ENCODE measurements at regions not wholly inside any gene's neighbourhood (a gene's known extent, or its start where the extent isn't known, plus 50 kb on each side); places are given as distances from the start of the nearest gene placed in this dataset.
"Not testable (repeated sequence)": the region's sequence is repeated elsewhere in the genome, so short reads cannot be mapped to it uniquely, and the experiment has no call there.

- H3K4me1 ChIP-seq (ENCODE audit: insufficient read depth, low read length) = peaks cover 25% of the 10 kb centered on the region
- POLR2A ChIA-PET (ENCODE audit: unreplicated experiment) = no interaction called here
- intact Hi-C loops (cut with micrococcal nuclease) = loop anchor here (10.0 kb wide), 1 partner anchor 220 kb away; a partner anchor contains a TSS
- no peaks in the 10 kb centered on the region for H3K27me3 ChIP-seq (ENCODE audit: low read length)
- no peak overlapping the region for H3K4me3 ChIP-seq (ENCODE audit: low read length)
- H2AFZ ChIP-seq (ENCODE audit: low read length) = no peak overlapping the region
- DNase-seq (no peak), ATAC-seq (no peak)
- H3F3A ChIP-seq (ENCODE audit: low read length, unreplicated experiment) = no peaks in the 10 kb centered on the region
- CTCF ChIA-PET = no interaction called here
- no TSS peak for BruUV-seq (replicated peaks)
- TF ChIP-seq EZH2phosphoT487 (IDR thresholded peaks at IDR 0.05; ENCODE audit: borderline replicate concordance, low read length) (no peak), EZH2 (IDR thresholded peaks at IDR 0.05; ENCODE audit: low read length, unreplicated experiment) (no peak)
- no peaks in the 10 kb centered on the region for H4K20me1 ChIP-seq (ENCODE audit: low read length)
- H3K9me2 ChIP-seq (replicated peaks; ENCODE audit: low read length) = no peaks in the 10 kb centered on the region
- no peak overlapping the region for H3K4me2 ChIP-seq (ENCODE audit: low read length)
- no peaks in the 10 kb centered on the region for H3K79me2 ChIP-seq (ENCODE audit: low read length)
- no peak overlapping the region for H3K9ac ChIP-seq (ENCODE audit: low read length)
- no peak overlapping the region for H3K27ac ChIP-seq (ENCODE audit: low read length)
- H3K36me3 ChIP-seq (ENCODE audit: low read depth, low read length) = no peaks in the 10 kb centered on the region
- H3K9me3 ChIP-seq (ENCODE audit: low read length) = no peaks in the 10 kb centered on the region
Observed at GRCh38 chr2:144114760-144115159, 405.2 kb downstream of the ZEB2 start.

DNA sequence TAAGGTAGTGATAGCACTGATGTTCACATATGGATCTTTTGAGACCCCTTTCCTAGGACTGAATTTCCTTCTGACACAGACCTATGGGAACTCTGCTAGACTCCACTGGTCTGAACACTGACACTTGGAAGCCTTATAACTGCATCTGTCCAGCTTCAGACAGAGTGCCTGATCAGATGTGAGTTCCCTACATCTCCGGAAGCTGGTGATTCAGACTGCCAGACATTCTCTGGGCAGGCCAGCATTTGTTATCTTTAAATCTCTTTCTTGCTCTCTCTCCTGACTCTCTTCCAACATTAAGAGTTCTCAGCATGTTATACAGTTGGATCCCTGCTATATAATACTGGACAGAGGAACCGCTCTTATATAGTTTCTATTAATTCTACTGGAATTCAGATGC is 408.5 kb downstream of the ZEB2 start:
- no peaks in the 10 kb centered on the region for H3K79me2 ChIP-seq (ENCODE audit: low read length)
- no peaks in the 10 kb centered on the region for H3K9me3 ChIP-seq (ENCODE audit: low read length)
- H3K4me3 ChIP-seq (ENCODE audit: low read length) = no peak overlapping the region
- TF ChIP-seq, protein P1, sequence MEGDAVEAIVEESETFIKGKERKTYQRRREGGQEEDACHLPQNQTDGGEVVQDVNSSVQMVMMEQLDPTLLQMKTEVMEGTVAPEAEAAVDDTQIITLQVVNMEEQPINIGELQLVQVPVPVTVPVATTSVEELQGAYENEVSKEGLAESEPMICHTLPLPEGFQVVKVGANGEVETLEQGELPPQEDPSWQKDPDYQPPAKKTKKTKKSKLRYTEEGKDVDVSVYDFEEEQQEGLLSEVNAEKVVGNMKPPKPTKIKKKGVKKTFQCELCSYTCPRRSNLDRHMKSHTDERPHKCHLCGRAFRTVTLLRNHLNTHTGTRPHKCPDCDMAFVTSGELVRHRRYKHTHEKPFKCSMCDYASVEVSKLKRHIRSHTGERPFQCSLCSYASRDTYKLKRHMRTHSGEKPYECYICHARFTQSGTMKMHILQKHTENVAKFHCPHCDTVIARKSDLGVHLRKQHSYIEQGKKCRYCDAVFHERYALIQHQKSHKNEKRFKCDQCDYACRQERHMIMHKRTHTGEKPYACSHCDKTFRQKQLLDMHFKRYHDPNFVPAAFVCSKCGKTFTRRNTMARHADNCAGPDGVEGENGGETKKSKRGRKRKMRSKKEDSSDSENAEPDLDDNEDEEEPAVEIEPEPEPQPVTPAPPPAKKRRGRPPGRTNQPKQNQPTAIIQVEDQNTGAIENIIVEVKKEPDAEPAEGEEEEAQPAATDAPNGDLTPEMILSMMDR (conservative IDR thresholded peaks at IDR 0.05; ENCODE audit: low read depth, low read length) = no peak
- TF ChIP-seq EZH2 (IDR thresholded peaks at IDR 0.05; ENCODE audit: low read length, unreplicated experiment) (no peak), EZH2phosphoT487 (IDR thresholded peaks at IDR 0.05; ENCODE audit: borderline replicate concordance, low read length) (no peak)
- POLR2A ChIA-PET (ENCODE audit: unreplicated experiment) = no interaction called here
- ATAC-seq (peak; percentile 88), DNase-seq (peak; percentile 56)
- H4K20me1 ChIP-seq (ENCODE audit: low read length) = no peaks in the 10 kb centered on the region
- H3K9me2 ChIP-seq (replicated peaks; ENCODE audit: low read length) = no peaks in the 10 kb centered on the region
- H3K27me3 ChIP-seq (ENCODE audit: low read length) = no peaks in the 10 kb centered on the region
- H3K27ac ChIP-seq (ENCODE audit: low read length) = no peak overlapping the region
- no peak overlapping the region for H3K9ac ChIP-seq (ENCODE audit: low read length)
- H3K4me1 ChIP-seq (ENCODE audit: insufficient read depth, low read length) = peaks cover 20% of the 10 kb centered on the region
- H3K36me3 ChIP-seq (ENCODE audit: low read depth, low read length) = no peaks in the 10 kb centered on the region
- CTCF ChIA-PET = no interaction called here
- BruUV-seq (replicated peaks) = no TSS peak
- no peak overlapping the region for H3K4me2 ChIP-seq (ENCODE audit: low read length)
- no peak overlapping the region for H2AFZ ChIP-seq (ENCODE audit: low read length)
- H3F3A ChIP-seq (ENCODE audit: low read length, unreplicated experiment) = no peaks in the 10 kb centered on the region
- intact Hi-C loops (cut with micrococcal nuclease) = loop anchor here (10.0 kb wide), 1 partner anchor 223 kb away; a partner anchor contains a TSS

DNA sequence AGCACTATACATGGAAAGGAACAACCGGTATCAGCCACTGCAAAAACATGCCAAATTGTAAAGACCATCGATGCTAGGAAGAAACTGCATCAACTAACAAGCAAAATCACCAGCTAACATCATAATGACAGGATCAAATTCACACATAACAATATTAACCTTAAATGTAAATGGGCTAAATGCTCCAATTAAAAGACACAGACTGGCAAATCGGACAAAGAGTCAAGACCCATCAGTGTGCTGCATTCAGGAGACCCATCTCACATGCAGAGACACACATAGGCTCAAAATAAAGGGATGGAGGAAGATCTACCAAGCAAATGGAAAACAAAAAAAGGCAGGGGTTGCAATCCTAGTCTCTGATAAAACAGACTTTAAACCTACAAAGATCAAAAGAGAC is 413.8 kb downstream of the ZEB2 start:
- DNase-seq; CTCF ChIA-PET; H3K79me2 ChIP-seq (ENCODE audit: low read length); H3K36me3 ChIP-seq (ENCODE audit: low read depth, low read length); H3K9ac ChIP-seq (ENCODE audit: low read length); intact Hi-C loops (cut with micrococcal nuclease); H3K4me3 ChIP-seq (ENCODE audit: low read length); POLR2A ChIA-PET (ENCODE audit: unreplicated experiment); H3F3A ChIP-seq (ENCODE audit: low read length, unreplicated experiment); H3K9me3 ChIP-seq (ENCODE audit: low read length); H4K20me1 ChIP-seq (ENCODE audit: low read length); ATAC-seq; H3K27ac ChIP-seq (ENCODE audit: low read length); H3K9me2 ChIP-seq (replicated peaks; ENCODE audit: low read length); H3K4me2 ChIP-seq (ENCODE audit: low read length); H2AFZ ChIP-seq (ENCODE audit: low read length); BruUV-seq (replicated peaks); H3K4me1 ChIP-seq (ENCODE audit: insufficient read depth, low read length); H3K27me3 ChIP-seq (ENCODE audit: low read length): not testable (repeated sequence)

DNA sequence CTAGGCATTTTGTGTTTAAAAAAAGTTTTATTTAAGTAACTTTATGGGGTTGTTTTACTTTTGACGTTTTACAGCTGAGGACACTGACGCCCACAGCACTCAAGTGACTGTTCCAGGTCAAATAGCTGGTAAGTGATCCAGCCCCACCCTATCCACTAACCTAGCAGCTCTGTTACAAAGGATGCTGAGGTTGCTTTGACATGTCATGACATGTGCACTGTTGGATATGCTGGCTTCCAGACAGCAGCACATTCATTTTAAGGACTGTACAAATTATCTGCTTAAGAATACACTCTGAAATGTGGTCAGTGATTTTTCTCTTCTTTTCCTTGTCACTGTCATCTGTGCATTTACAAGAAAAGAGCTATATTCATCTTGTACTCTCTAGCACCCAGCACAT is 417.5 kb downstream of the ZEB2 start:
- ChIA-PET CTCF (no interaction called here), POLR2A (ENCODE audit: unreplicated experiment) (no interaction called here)
- H3K4me3 ChIP-seq (ENCODE audit: low read length) = no peak overlapping the region
- H4K20me1 ChIP-seq (ENCODE audit: low read length) = no peaks in the 10 kb centered on the region
- no peak overlapping the region for H3K4me2 ChIP-seq (ENCODE audit: low read length)
- no peaks in the 10 kb centered on the region for H3K79me2 ChIP-seq (ENCODE audit: low read length)
- peaks cover 4% of the 10 kb centered on the region for H3F3A ChIP-seq (ENCODE audit: low read length, unreplicated experiment)
- H3K36me3 ChIP-seq (ENCODE audit: low read depth, low read length) = no peaks in the 10 kb centered on the region
- H3K27me3 ChIP-seq (ENCODE audit: low read length) = no peaks in the 10 kb centered on the region
- H3K27ac ChIP-seq (ENCODE audit: low read length) = no peak overlapping the region
- no peaks in the 10 kb centered on the region for H3K9me2 ChIP-seq (replicated peaks; ENCODE audit: low read length)
- TF ChIP-seq, protein P1 (conservative IDR thresholded peaks at IDR 0.05; ENCODE audit: low read depth, low read length) = no peak
- TF ChIP-seq EZH2 (IDR thresholded peaks at IDR 0.05; ENCODE audit: low read length, unreplicated experiment) (no peak), EZH2phosphoT487 (IDR thresholded peaks at IDR 0.05; ENCODE audit: borderline replicate concordance, low read length) (no peak)
- BruUV-seq (replicated peaks) = no TSS peak
- H2AFZ ChIP-seq (ENCODE audit: low read length) = no peak overlapping the region
- no peaks in the 10 kb centered on the region for H3K9me3 ChIP-seq (ENCODE audit: low read length)
- no peak for DNase-seq
- peaks cover 15% of the 10 kb centered on the region for H3K4me1 ChIP-seq (ENCODE audit: insufficient read depth, low read length)
- intact Hi-C loops (cut with micrococcal nuclease) = no loop called here
- no peak for ATAC-seq
- no peak overlapping the region for H3K9ac ChIP-seq (ENCODE audit: low read length)

All from PC-3 (cell line).